ENCODE measurements at regions not wholly inside any gene's neighbourhood (a gene's known extent, or its start where the extent isn't known, plus 50 kb on each side); places are given as distances from the start of the nearest gene placed in this dataset.
A peak's percentile ranks its signal among the peaks of the same experiment; 100 is the strongest.
"Not testable (repeated sequence)": the region's sequence is repeated elsewhere in the genome, so short reads cannot be mapped to it uniquely, and the experiment has no call there.

GRCh38 chr20:26208296-26209091 lies 511.8 kb upstream of the ZNF337 start:
- ChIA-PET POLR2A (no interaction called here), CTCF (no interaction called here)
- TF ChIP-seq CTCF (IDR thresholded peaks at IDR 0.05; ENCODE audit: insufficient read depth, low read length, missing control alignments): no peak
- H3K4me3 ChIP-seq (ENCODE audit: low read depth, low read length): peak overlapping the region; percentile 47
- no peak for DNase-seq (ENCODE audit: low read depth, low spot score)

GRCh38 chr20:26207967-26208295 lies 511.3 kb upstream of the ZNF337 start:
- DNase-seq (ENCODE audit: low read depth, low spot score); CTCF ChIA-PET; POLR2A ChIA-PET: not testable (repeated sequence)
- peak overlapping the region; percentile 47 for H3K4me3 ChIP-seq (ENCODE audit: low read depth, low read length)

- H3K4me3 ChIP-seq (ENCODE audit: low read depth, low read length): no peak overlapping the region; the same call in 1 of the 2 replicates
- CTCF ChIA-PET: interaction anchor here (0.6 kb wide), 1 partner anchor 1217 kb away, joined by 3 read pairs; no protein-coding TSS in a partner anchor
- TF ChIP-seq CTCF (IDR thresholded peaks at IDR 0.05; ENCODE audit: insufficient read depth, low read length, missing control alignments): no peak
- POLR2A ChIA-PET: no interaction called here
- no peak for DNase-seq (ENCODE audit: low read depth, low spot score)
Measured at GRCh38 chr20:26207237-26207966, 510.7 kb upstream of the ZNF337 start.

DNA sequence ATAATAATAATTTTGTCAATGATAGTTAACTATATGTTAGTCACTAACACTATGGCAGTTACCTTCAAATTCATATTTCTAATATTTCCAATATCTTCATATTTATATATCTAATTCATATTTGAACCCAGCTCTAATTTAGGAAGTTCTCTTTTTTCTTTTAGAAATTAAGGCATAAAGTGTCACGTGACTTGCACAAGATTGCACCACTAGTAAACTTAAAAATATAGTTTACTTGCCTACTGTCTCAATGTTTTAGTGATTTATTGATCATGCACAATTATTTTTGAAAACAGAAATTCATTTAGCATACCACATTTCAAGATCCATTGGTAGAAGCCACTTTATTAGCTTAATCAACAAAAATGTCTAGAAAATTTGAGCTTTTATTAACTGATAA lies 508.7 kb upstream of the ZNF337 start:
- TF ChIP-seq CTCF (IDR thresholded peaks at IDR 0.05; ENCODE audit: insufficient read depth, low read length, missing control alignments): no peak
- H3K4me3 ChIP-seq (ENCODE audit: low read depth, low read length): no peak overlapping the region
- no peak for DNase-seq (ENCODE audit: low read depth, low spot score)
- ChIA-PET POLR2A (no interaction called here), CTCF (no interaction called here)

GRCh38 chr20:26201026-26201425 lies 504.4 kb upstream of the ZNF337 start:
- POLR2A ChIA-PET; CTCF ChIA-PET; DNase-seq (ENCODE audit: low read depth, low spot score); H3K4me3 ChIP-seq (ENCODE audit: low read depth, low read length): not testable (repeated sequence)

DNA sequence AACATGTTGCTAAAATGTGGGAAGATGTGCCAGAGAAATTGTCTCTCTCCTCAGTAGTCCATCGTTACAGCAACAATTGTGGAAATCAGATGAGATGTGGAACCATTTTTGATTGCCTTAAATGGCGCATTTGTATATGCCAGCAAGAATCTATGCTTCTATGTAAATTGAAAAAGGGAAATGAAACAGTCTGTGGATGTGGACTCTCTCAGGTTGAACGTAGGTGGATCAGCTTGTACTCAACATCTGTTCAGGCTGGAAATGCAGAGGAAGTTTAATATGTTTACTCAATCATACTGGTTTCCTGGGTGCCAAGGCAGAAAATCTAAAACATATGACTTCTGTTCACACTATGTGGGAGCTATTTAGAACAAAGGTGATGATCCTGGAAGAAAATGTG lies 490.7 kb upstream of the ZNF337 start:
- DNase-seq (ENCODE audit: low read depth, low spot score); CTCF ChIA-PET; H3K4me3 ChIP-seq (ENCODE audit: low read depth, low read length); POLR2A ChIA-PET: not testable (repeated sequence)

- H3K4me3 ChIP-seq (ENCODE audit: low read depth, low read length); DNase-seq (ENCODE audit: low read depth, low spot score); POLR2A ChIA-PET; CTCF ChIA-PET: not testable (repeated sequence)
Measured at GRCh38 chr20:26183720-26184119, 487.1 kb upstream of the ZNF337 start.

DNA sequence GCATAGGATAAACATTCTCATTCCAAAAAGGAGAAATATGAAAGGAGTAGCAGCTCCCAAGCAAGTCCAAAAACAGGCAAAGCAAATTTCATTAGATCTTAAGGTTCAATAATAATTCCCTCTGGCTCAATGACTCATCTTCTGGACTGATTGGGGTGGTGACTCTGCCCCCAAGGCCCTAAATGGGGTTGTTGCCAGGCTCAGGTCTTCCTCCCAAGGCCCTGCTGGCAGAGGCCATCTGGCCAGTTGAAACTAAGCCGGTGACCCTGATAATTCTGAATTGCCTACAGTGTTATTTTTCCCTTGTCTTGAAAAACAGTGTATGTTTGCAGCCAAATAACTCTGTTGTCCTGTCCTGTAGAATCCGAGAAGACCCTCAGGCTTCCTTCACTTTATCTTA lies 484.7 kb upstream of the ZNF337 start:
- POLR2A ChIA-PET; H3K4me3 ChIP-seq (ENCODE audit: low read depth, low read length); DNase-seq (ENCODE audit: low read depth, low spot score); CTCF ChIA-PET: not testable (repeated sequence)

DNA sequence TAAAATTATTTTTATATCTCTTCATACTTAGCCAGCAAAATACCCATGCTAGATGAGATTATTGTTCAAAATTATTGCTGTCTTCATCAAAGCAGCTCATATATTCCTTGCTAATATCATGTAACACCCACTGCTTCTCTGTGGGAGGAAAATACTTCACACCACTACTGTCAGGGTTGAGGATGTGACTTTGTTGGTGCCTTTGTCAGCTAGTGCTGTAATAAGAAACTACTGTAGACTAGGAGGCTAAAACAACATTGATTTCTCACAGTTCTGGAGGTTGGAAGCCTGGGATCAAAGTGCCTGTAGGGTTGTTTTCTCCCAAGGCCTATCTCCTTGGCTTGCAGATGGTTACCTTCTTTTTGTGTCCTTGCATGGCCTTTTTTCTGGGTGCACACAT lies 475.2 kb upstream of the ZNF337 start:
- POLR2A ChIA-PET; CTCF ChIA-PET; DNase-seq (ENCODE audit: low read depth, low spot score); H3K4me3 ChIP-seq (ENCODE audit: low read depth, low read length): not testable (repeated sequence)

Measured in AG04449 (cell line).